A673 (cell line): ENCODE measurements at regions not wholly inside any gene's neighbourhood (a gene's known extent, or its start where the extent isn't known, plus 50 kb on each side); places are given as distances from the start of the nearest gene placed in this dataset.

Source experiments
- BruUV-seq: library from RNA; stranded (reverse); fragments of 400-500 nt; replicated peaks from 2 replicates; lab custom pipeline; 2021; lab: Mats Ljungman, UMichigan
- CTCF ChIA-PET: fragments of 300-600 bp; sonication (Branson Sonifier 250); formaldehyde crosslinking; loops from one replicate; lab custom pipeline; 2022; ENCODE audit warnings: antibody characterized with exemption; lab: Charles Lee
- POLR2A ChIA-PET: fragments of 300-600 bp; sonication (Branson Sonifier 250); formaldehyde crosslinking; loops from one replicate; lab custom pipeline; 2022; ENCODE audit warnings: antibody characterized with exemption; ENCODE audit not compliant: low non-redundant PET; lab: Charles Lee
- DNase-seq: peaks from one replicate; pipeline ENCODE4 v3.0.0-alpha.2; 2015; ENCODE audit warnings: low spot score
- H3K27ac ChIP-seq: fragments of 200-600 bp; sonication (generic); 2 replicates; pipeline ENCODE4 v1.5.1; 2016; ENCODE audit warnings: mixed run types, low read depth, mild to moderate bottlenecking, mixed read lengths, antibody characterized with exemption, low read length; ENCODE audit not compliant: poor library complexity, severe bottlenecking
- H3K27me3 ChIP-seq: fragments of 200-600 bp; sonication (generic); replicated peaks from 2 replicates; pipeline ENCODE4 v1.6.1; 2017; ENCODE audit warnings: mixed run types, low read depth, mild to moderate bottlenecking, mixed read lengths, antibody characterized with exemption, low read length; ENCODE audit not compliant: insufficient read depth, poor library complexity
- H3K36me3 ChIP-seq: fragments of 200-600 bp; sonication (generic); 2 replicates; pipeline ENCODE4 v1.6.1; 2016; ENCODE audit warnings: mixed run types, mild to moderate bottlenecking, mixed read lengths, antibody characterized with exemption, low read length; ENCODE audit not compliant: insufficient read depth, poor library complexity, severe bottlenecking
- H3K4me1 ChIP-seq: fragments of 200-600 bp; sonication (generic); 2 replicates; pipeline ENCODE4 v1.6.1; 2017; ENCODE audit warnings: mixed run types, mild to moderate bottlenecking, mixed read lengths, antibody characterized with exemption, low read length; ENCODE audit not compliant: insufficient read depth, poor library complexity, severe bottlenecking
- H3K4me3 ChIP-seq: fragments of 200-600 bp; sonication (generic); 2 replicates; pipeline ENCODE4 v1.5.1; 2016; ENCODE audit warnings: low read depth, mixed run types, mild to moderate bottlenecking, mixed read lengths, low read length; ENCODE audit not compliant: poor library complexity, severe bottlenecking
- H3K9me3 ChIP-seq: fragments of 200-600 bp; sonication (generic); 2 replicates; pipeline ENCODE4 v1.6.1; 2016; ENCODE audit warnings: mixed run types, low read depth, mild to moderate bottlenecking, mixed read lengths, antibody characterized with exemption, low read length; ENCODE audit not compliant: poor library complexity, severe bottlenecking
- CTCF ChIP-seq: fragments of 300-800, 200-600 bp; sonication (generic); conservative IDR thresholded peaks from 2 replicates; pipeline ENCODE4 v1.5.1; 2017; ENCODE audit warnings: low read depth, mild to moderate bottlenecking, antibody characterized with exemption, low read length, moderate library complexity, mixed read lengths
- EZH2 ChIP-seq: fragments of 200-600 bp; sonication (generic); IDR thresholded peaks from 2 replicates; pipeline ENCODE4 v1.6.1; 2017; ENCODE audit warnings: borderline replicate concordance, low read depth, mild to moderate bottlenecking, mixed read lengths, antibody characterized with exemption, low read length; ENCODE audit not compliant: poor library complexity, severe bottlenecking
- intact Hi-C: fragments of 100-400 bp; cut with micrococcal nuclease; formaldehyde crosslinking; loops from one replicate; pipeline ENCODE4 v1.10.0; 2022; ENCODE audit not compliant: unreplicated experiment

- BruUV-seq = no TSS peak
- Histone ChIP-seq H3K4me1 (peaks cover 31% of the 10 kb centered on the region), H3K36me3 (no peaks in the 10 kb centered on the region), H3K9me3 (no peaks in the 10 kb centered on the region), H3K4me3 (no peak overlapping the region), H3K27me3 (no peaks in the 10 kb centered on the region), H3K27ac (no peak overlapping the region)
- DNase-seq = no peak
- CTCF ChIA-PET = no interaction called here
- intact Hi-C loops = no loop called here
- TF ChIP-seq EZH2 (no peak), CTCF (no peak)
- POLR2A ChIA-PET = no interaction called here
These were observed 111.7 kb upstream of the BMPER start for GRCh38 chr7:33793616-33794015.

GRCh38 chr7:33794419-33794818 is 110.9 kb upstream of the BMPER start:
- TF ChIP-seq EZH2 = no peak
- TF ChIP-seq CTCF = no peak
- DNase-seq = no peak
- no peak overlapping the region for H3K27ac ChIP-seq
- H3K4me3 ChIP-seq = no peak overlapping the region
- no peaks in the 10 kb centered on the region for H3K9me3 ChIP-seq
- no peaks in the 10 kb centered on the region for H3K36me3 ChIP-seq
- intact Hi-C loops = no loop called here
- H3K4me1 ChIP-seq = peaks cover 31% of the 10 kb centered on the region
- ChIA-PET CTCF (no interaction called here), POLR2A (no interaction called here)
- H3K27me3 ChIP-seq = no peaks in the 10 kb centered on the region
- BruUV-seq = no TSS peak

- TF ChIP-seq CTCF (no peak), EZH2 (no peak)
- POLR2A ChIA-PET = no interaction called here
These were observed 110.4 kb upstream of the BMPER start for GRCh38 chr7:33794959-33795358.

More at GRCh38 chr7:33794959-33795358, 110.4 kb upstream of the BMPER start:
- Histone ChIP-seq H3K36me3 (no peaks in the 10 kb centered on the region), H3K27ac (no peak overlapping the region), H3K4me1 (peaks cover 25% of the 10 kb centered on the region), H3K27me3 (no peaks in the 10 kb centered on the region), H3K9me3 (no peaks in the 10 kb centered on the region), H3K4me3 (no peak overlapping the region)
- BruUV-seq = no TSS peak
- DNase-seq = no peak
- CTCF ChIA-PET = no interaction called here
- intact Hi-C loops = no loop called here
